ENCODE measurements at regions not wholly inside any gene's neighbourhood (a gene's known extent, or its start where the extent isn't known, plus 50 kb on each side); places are given as distances from the start of the nearest gene placed in this dataset.

GRCh38 chr16:6105115-6105514 lies 1007.5 kb upstream of the EEF2KMT start:
- no peak for TF ChIP-seq CTCF (IDR thresholded peaks at IDR 0.05; ENCODE audit: insufficient read depth, low read length, poor library complexity, severe bottlenecking)
- TF ChIP-seq EZH2phosphoT487 (conservative IDR thresholded peaks at IDR 0.05; ENCODE audit: low read length): no peak

All from SU-DHL-6 (cell line).